Activated CD8-positive, alpha-beta memory T cell treated with anti-CD3 and anti-CD28 coated beads for 36 hours (primary cell): ENCODE measurements at regions not wholly inside any gene's neighbourhood (a gene's known extent, or its start where the extent isn't known, plus 50 kb on each side); places are given as distances from the start of the nearest gene placed in this dataset.

Experiments used
- CTCF ChIA-PET: fragments of 350-600 bp; sonication (Branson Sonifier 250); formaldehyde crosslinking; loops from one replicate; lab custom pipeline; 2021; ENCODE audit warnings: antibody characterized with exemption; lab: Charles Lee
- POLR2A ChIA-PET: fragments of 350-600 bp; sonication (Branson Sonifier 250); formaldehyde crosslinking; loops from one replicate; lab custom pipeline; 2021; ENCODE audit warnings: antibody characterized with exemption; lab: Charles Lee

DNA sequence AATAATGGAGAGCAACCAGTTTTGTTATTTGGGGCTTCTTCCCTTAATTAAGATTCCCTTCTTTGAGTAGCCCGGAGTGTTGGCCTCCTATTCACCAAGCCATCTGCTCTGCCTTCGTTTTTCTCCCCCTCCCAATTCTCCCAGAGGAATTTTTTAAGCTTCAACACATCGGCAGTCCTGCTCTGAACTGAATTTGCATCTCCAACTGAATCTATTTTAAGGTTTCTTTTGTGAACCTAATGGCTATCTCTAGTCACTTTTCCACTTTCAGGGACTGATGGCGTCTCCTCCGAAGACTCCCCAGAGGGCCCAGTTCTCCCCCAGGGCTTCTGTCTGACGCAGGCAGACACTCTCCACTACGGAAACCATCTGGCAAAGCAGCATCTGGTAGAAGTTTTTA, 280.2 kb downstream of the ADGRA3 start:
- CTCF ChIA-PET, result no interaction called here
- POLR2A ChIA-PET, result no interaction called here

DNA sequence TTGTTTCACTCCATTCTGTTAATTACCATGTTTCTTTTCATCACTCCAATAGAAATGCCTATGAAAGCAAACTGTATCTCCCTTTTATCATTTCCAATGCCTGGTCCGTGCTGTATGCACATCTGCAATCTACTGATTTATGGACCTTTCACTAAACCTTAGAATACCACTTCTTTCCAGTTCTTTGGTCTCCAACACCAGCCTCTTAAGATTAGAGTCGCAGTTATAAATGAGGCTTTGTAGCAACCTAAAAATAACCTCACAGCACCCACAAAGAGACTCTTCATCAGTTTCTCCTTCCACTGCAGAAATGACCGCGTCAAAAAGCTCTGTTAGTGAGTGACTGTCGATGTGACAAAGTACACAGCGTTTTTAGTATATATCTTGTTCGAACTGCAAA, 282.6 kb downstream of the ADGRA3 start:
- CTCF ChIA-PET, result no interaction called here

DNA sequence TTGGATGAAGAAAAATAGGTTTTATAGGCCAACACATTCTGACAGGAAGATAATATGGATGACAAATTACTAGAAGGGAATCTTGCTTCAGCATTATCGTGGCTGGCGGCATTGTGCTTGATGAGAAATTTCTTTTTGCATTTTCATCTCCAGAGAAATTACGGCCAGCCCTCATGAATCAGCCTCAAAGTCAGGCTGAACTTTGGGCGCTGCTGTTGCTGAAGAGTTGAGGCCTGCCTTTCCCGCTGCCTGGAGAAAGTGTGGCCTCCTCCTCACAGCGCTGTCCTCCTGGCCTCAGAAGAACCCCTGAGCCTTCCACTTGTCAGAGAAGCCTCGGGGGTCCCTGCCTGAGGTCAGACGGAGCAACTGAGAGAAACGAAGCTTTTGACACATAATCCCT, 272.4 kb upstream of the KCNIP4 start:
- ChIA-PET CTCF (no interaction called here), POLR2A (no interaction called here)

More for the DNA sequence above, 282.6 kb downstream of the ADGRA3 start:
- POLR2A ChIA-PET, result no interaction called here

DNA sequence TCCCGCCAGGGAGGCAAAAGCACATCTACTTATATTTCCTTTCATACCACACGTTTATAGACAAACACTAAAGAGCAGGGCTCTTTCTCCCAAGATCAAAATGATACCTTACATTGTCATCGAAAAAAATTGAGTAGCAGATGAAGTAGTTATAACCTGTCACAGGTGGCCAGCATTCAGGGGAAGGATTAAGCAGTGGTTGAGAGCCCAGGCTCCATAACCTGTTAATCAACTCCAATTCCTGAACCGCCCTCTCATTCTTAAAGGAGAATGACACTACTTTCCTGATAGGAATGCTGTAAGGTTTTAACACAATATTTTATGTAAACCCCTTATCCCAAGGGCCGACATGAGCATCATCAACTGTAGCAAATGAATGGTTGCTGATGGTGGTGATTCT, 268.9 kb upstream of the KCNIP4 start:
- POLR2A ChIA-PET, result no interaction called here
- CTCF ChIA-PET, result no interaction called here

DNA sequence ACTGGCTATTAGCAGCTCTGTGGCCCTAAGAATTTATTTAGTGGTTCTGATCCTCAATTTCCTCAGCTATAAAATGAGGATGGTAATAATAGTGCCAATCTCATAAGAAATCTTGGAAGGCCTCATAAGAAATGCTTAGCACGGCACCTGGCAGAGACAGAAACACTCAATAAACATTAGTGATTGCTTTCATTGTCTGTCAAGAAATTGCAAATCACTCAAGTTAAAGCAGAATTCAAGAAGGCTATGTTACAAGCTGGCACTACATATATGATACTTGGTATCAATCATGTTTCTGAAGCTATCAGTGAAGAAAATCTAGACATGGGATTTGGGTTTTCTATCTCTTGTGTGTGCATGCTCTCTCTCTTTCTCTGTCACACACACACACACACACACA, 267.7 kb upstream of the KCNIP4 start:
- POLR2A ChIA-PET, result no interaction called here
- CTCF ChIA-PET, result no interaction called here

DNA sequence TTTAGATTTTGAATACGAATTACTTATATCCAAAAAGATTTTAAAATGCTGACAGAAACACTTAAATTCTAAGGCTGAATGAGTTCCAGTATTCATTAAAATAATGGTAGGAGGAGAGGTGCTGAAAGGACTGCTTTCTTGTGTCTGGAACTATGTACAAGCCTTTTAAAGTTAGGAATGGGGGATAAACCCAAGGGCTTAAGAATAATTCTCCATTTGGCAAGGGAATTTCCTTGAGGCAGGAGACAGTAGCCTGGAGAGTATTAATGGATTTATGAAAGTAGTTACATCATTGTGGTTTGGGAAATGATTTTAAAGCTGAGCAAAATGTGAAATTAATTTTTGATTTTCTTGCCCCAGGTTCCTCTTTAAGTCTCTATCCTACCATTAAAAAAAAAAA, 266.5 kb upstream of the KCNIP4 start:
- CTCF ChIA-PET, result no interaction called here

DNA sequence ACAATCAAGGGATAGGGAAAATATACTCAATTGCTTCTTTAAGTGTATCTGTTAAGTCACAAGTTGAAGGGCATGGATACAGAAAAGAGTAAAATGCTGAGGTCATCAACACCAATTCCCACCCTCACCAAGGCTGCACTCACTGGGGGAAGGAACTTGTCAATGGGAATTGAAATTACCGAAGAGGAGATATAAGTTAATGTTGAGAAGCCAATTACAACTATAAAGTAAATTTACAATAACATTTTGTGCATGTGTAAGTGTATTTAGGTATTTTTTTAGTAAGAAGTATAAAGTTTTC, 255.1 kb upstream of the KCNIP4 start:
- POLR2A ChIA-PET, result no interaction called here
- CTCF ChIA-PET, result no interaction called here

More for the DNA sequence above, 266.5 kb upstream of the KCNIP4 start:
- POLR2A ChIA-PET, result no interaction called here

DNA sequence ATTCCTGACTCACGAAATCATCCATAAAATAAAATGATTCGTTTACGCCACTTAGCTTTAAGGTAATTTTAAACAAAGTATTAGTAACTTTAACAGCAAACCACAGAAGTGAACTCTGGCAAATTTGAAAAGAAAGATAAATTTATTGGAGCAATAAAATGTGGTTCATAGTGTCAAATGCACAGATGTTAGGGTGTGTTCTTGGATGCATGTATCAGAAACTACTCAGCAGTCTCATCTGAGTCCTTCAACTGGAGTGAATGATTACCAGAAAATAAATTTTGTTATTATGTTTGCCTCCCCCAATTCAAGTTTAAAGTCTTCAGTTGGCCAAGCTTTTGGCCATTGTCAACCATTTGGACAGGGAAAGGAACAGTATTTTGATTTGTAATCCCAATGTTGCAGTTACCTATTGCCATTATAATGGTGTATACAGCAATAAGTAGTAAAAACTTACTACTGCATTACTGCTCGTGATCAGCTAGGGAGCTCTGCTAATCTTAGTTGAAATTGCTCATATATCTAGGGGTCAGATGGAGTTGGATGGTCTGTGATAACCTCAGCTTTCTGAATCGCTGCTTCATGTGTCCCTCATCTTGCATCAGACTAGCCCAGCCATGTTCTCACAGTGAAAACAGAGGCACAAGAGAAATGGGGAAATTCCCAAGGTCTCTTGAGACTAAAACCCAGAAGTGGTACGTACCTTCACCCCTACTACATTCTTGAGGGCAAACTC, 254.6 kb upstream of the KCNIP4 start:
- POLR2A ChIA-PET, result no interaction called here
- CTCF ChIA-PET, result no interaction called here

DNA sequence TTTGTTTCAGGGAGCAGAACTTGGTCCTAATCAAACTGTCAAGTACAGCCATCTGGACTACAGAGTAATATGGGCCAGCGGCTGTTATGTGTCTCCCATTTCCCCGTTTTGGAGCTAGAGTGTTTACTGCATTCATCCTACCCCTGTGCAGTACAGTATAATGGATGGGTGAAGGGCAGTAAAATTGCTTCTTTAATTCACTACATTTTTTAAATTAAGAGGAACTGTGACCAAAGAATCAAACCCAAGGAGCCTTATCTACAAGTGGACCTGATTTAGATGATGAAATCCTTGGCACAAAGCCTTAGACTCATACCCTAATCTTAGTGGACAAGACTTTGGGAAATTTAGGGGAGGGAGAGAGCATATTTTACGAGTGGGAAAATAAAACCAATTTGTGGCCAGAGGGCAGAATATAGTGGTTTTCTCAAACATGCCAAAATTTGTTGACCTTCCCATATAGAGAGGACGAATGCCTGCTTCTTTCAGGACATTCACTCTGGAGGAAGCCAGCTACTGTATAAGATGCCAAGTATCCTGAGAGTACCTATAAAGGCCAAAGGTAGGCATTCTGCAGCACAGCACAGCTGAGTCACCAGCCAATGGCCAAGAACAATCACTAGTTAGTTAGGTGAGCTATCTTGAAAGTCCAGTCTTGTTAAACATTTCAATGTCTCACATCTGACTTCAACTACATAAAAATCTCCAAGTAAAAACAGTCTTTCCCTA, 253.8 kb upstream of the KCNIP4 start:
- ChIA-PET POLR2A (no interaction called here), CTCF (no interaction called here)

DNA sequence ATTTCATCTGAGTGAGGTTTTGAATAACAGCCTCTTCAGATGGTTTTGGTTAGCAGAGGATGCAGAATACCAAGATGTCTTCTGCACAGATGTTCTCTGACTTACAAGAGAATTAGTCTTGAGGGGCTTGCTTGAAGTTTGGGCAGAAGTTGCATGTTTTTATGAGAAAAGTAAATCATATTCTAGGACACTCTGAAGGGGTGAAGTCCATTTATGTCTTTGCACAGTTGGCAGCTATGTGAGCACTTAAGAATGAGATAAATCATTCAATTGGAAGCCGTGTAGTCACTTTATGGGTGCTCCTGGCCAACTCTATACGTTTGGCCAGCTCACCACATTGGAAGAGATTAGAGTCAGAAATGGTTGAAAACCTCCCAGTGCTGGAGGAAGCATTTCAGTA, 252.7 kb upstream of the KCNIP4 start:
- POLR2A ChIA-PET, result no interaction called here

DNA sequence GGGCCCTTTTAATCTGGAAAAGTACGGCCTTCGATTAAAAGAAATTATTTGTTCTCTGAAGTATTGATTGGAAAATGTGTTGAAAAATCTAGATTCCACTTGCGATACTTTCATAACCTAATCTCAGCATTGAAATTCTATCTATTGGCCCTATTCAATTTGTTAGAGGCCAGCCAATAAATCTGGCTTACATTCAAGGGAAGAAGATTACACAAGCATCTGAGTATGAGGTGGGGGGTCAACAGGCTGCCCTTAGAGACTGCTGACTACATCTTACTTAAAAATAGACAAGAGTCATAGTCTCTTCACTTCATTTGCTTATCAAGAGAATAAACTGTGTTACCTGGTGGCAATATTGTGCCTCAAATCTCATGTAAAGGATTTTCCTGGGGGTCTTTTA, 248.0 kb upstream of the KCNIP4 start:
- ChIA-PET CTCF (no interaction called here), POLR2A (no interaction called here)

More for the DNA sequence above, 252.7 kb upstream of the KCNIP4 start:
- CTCF ChIA-PET, result no interaction called here

DNA sequence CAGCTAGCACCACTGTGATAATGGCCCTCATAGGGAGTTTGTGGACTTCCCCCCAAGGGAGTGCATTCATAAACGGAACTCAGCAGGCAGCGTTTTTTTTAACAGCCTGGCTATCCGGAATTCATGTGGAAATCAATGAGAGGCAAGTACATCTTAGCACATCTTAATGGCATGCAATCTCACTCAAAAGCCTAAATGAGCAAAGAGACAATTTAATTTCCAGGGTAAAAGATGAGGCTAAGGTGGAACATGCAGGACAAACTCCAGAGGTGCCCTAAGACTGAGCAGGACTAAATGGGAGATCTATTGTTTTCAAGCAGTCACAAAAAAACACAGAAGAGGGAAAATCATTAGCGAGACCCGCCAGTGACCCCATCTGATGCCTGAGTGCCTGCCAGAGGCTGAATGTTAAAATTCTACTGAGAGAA, 243.5 kb upstream of the KCNIP4 start:
- ChIA-PET CTCF (no interaction called here), POLR2A (no interaction called here)

DNA sequence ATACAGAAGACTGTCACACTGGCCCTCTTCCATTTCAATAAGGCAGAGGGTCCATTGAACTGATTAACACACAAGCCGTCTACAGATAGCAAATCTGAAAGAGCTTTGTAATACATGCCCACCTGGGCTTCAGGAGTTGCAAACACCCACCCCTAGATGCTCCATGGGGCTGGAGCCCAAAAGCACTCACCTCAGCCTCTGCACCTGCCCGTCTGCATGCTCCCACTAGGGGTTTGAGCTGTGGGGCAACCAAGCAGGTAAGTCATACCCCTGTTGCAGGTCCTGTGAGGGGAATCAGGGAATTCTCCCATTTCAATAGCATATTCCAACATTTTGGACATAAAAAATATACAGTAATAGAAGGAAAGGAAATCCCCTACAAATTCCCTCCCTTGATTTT, 243.0 kb upstream of the KCNIP4 start:
- POLR2A ChIA-PET, result no interaction called here
- CTCF ChIA-PET, result no interaction called here

DNA sequence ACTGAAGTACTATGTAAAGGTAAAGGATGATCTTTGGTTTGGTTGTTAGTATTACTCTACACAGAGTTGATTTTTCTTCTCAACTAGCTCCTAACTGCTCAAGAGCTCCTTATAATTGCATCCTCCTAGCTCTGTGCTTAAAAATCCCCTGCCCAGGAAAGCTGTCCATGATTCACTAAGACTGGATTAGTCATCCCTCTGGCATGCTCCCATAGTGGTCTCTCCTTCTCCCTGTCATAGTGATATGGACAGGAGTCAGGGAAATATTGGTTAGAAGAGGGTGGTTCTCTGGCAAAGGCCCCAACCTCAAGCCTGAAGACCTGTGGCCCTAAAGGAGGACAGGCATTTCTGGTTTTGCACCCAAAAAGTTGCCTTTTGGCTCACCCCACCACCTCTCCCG, 242.3 kb upstream of the KCNIP4 start:
- ChIA-PET POLR2A (no interaction called here), CTCF (no interaction called here)

DNA sequence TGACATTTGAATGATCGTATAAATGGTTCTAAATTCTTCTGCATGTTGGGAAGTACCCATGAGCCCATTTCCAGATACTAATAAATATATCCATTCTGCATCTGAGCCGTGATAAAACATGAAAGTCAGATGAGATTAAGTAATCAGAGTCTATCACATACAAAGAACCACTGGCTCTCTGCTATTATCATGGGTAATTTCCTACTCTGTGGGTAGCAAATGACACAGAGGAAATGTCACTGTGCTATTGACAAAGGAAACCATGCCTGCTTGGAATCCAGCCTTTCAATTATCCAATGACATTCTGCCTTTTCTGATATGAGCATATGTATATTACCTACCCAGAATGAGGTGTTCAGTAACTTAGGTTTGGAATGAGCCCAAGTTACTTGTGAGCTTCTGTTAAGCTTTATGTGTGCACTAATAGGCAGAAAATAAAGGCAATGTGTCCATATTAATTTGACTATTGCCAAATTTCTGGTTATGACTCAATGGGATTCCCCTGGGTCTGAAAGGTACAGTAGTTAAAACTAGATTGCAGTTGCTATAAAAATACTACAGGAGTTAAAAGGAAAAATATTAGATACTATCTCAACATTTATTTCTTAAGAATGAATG, 238.7 kb upstream of the KCNIP4 start:
- CTCF ChIA-PET, result no interaction called here
- POLR2A ChIA-PET, result no interaction called here

DNA sequence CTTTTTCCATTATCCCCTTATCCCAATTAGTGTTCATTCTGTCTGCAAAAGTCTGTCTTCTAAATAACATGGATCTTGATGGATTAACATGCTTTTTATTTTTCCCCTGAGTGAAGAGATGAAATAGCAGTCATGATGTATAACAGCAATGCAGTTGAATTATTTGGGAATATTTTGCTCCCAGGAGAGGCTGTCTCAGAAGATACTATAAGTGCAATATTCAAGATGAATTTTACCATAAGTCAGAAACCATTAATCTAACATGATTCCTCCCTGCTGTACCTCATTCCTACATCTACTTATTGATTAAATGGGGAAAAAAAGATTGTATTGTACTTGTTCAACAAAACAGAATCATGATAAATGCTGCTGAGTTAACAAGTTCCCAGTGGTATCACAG, 233.2 kb upstream of the KCNIP4 start:
- POLR2A ChIA-PET, result no interaction called here
- CTCF ChIA-PET, result no interaction called here

DNA sequence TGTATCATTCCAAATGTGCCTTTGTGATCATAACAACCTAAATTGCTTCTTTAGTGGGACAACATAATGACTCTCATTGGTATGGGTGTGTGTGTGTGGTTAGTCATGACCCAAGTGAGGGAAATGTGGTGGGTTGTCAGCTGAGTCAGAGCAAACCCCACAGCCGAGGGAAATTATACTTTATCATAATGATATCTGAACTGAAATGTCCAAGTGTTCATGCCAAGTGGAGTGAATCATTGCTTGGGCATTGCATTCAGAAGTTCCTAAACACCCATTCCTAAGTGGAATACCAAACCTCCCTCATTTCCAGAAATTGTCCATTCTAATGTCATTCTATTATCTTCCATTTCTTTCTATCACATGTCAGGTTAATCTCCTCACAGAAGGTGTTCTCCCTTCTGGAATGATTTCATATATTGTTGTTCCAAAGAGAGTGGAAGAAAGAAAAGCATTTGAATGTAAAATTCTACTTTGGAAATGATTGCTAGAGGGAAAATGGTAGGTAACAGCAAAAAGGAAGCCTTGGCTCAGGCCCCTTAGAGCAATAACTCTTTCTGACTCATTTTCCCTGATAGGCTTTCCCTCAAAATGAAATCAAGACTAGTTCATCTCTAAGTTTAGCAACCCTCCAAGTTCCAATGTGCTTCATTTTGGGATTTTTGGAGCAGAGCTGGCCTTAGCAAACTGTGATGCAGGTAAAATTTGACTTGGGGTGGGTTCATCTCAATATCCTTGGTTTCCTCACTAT, 230.7 kb upstream of the KCNIP4 start:
- CTCF ChIA-PET, result no interaction called here
- POLR2A ChIA-PET, result no interaction called here

DNA sequence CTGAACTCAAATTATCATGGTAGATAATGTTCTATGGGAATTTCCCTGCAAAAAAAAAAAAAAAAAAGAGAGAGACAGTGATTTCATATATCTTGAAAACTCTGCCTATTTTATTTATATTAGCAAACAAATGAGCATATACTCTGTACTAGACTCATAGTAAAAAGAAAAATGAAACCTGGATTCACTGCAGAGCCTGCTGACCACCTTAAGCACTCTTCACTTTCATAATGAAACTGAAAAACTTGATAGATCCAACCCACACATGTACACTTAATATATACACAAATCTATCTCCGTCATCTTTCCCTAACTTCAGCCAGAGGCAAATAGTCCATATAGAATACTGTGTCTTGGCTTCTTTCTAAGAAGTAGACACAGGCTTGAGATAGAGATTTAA, 226.1 kb upstream of the KCNIP4 start:
- ChIA-PET POLR2A (no interaction called here), CTCF (no interaction called here)

DNA sequence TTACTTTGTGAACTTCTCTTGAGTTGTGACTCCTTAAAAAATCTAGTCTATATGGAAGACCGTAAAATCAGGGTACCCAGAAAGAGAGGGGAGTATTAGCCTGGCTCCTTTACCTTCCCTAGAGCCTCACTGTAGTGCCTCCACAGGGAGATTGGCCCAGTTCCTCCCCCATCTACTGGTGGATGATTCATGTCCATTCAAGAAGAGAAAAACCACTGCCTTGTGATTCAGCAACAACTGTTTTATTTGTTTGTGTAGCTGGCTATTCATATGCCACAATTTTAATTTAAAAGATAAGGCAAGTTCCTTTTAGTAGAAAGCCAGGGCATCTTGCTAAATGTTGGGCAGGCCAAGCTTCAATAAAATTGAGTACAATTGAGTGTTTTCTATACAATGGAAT, 221.8 kb upstream of the KCNIP4 start:
- CTCF ChIA-PET, result no interaction called here
- POLR2A ChIA-PET, result no interaction called here

DNA sequence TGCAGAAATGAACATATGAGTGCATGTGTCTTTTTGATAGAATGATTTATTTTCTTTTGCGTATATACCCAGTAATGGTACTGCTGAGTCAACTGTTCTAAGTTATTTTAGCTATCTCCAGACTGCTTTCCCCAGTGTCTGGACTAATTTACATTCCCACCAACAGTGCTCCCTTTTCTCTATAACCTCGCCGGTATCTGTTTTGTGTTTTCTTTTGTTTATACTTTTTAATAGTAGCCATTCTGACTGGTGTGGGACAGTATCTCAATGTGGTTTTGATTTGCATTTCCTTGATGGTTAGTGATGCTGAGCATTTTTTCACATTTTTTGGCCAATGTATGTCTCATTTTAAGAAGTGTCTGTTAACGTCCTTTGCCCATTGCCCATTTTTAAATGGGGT, 218.6 kb upstream of the KCNIP4 start:
- ChIA-PET POLR2A (no interaction called here), CTCF (no interaction called here)
